Hepatocyte (in vitro differentiated cells): ENCODE measurements at regions not wholly inside any gene's neighbourhood (a gene's known extent, or its start where the extent isn't known, plus 50 kb on each side); places are given as distances from the start of the nearest gene placed in this dataset.

Source experiments
- CTCF ChIP-seq: fragments of 200-600 bp; sonication (generic); IDR thresholded peaks from 2 replicates; pipeline ENCODE4 v1.5.1; 2016; ENCODE audit warnings: antibody characterized with exemption, mild to moderate bottlenecking; ENCODE audit not compliant: poor library complexity
- EZH2 ChIP-seq: fragments of 200-600 bp; sonication (generic); IDR thresholded peaks from 2 replicates; pipeline ENCODE4 v1.6.1; 2016; ENCODE audit warnings: antibody characterized with exemption, mild to moderate bottlenecking, borderline replicate concordance
- EZH2phosphoT487 ChIP-seq: fragments of 200-600 bp; sonication (generic); IDR thresholded peaks from one replicate; pipeline ENCODE4 v1.6.1; 2018; ENCODE audit warnings: antibody characterized with exemption, mild to moderate bottlenecking, low read depth, moderate library complexity; ENCODE audit not compliant: unreplicated experiment, severe bottlenecking

- no peak for TF ChIP-seq CTCF
- no peak for TF ChIP-seq EZH2phosphoT487
- no peak for TF ChIP-seq EZH2
These were observed 588.7 kb downstream of the MATN1 start for GRCh38 chr1:30134466-30135217.
